Ishikawa (cell line): ENCODE measurements at regions not wholly inside any gene's neighbourhood (a gene's known extent, or its start where the extent isn't known, plus 50 kb on each side); places are given as distances from the start of the nearest gene placed in this dataset.

Source experiments
- CEBPB ChIP-seq: IDR thresholded peaks from 2 replicates; pipeline ENCODE4 v1.6.1; 2012
- CREB1 ChIP-seq: IDR thresholded peaks from 2 replicates; pipeline ENCODE4 v1.6.1; 2012; ENCODE audit warnings: low read depth
- EGR1 ChIP-seq: IDR thresholded peaks from 2 replicates; pipeline ENCODE4 v1.6.1; 2012
- NFIC ChIP-seq: IDR thresholded peaks from 2 replicates; pipeline ENCODE4 v1.6.1; 2012
- RAD21 ChIP-seq: IDR thresholded peaks from 2 replicates; pipeline ENCODE4 v1.6.1; 2012; ENCODE audit warnings: low read depth
- ZBTB7A ChIP-seq: IDR thresholded peaks from 2 replicates; pipeline ENCODE4 v1.6.1; 2012; ENCODE audit warnings: low read depth
- TF ChIP-seq, protein P1 (sequence below): IDR thresholded peaks from 2 replicates; pipeline ENCODE4 v1.6.1; 2012; ENCODE audit warnings: low read depth, mild to moderate bottlenecking

DNA sequence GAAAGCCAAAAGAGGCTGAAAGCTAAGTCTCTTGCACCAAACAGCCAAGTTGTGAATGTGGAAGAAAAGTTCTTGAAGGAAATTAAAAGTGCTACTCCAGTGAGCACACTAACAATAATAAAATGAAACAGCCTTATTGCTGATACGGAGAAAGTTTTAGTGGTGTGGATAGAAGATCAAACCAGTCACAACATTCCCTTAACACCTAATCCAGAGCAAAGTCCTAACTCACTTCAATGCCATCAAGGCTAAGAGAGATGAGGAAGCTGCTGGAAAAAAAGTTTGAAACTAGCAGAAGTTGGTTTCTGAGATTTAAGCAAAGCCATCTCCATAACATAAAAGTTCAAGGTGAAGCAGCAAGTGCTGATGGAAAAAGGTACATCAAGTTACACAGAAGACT, 288.8 kb upstream of the RARB start:
- TF ChIP-seq CEBPB (no peak), ZBTB7A (no peak), NFIC (no peak), CREB1 (no peak), EGR1 (no peak), RAD21 (no peak)
- TF ChIP-seq, protein P1, sequence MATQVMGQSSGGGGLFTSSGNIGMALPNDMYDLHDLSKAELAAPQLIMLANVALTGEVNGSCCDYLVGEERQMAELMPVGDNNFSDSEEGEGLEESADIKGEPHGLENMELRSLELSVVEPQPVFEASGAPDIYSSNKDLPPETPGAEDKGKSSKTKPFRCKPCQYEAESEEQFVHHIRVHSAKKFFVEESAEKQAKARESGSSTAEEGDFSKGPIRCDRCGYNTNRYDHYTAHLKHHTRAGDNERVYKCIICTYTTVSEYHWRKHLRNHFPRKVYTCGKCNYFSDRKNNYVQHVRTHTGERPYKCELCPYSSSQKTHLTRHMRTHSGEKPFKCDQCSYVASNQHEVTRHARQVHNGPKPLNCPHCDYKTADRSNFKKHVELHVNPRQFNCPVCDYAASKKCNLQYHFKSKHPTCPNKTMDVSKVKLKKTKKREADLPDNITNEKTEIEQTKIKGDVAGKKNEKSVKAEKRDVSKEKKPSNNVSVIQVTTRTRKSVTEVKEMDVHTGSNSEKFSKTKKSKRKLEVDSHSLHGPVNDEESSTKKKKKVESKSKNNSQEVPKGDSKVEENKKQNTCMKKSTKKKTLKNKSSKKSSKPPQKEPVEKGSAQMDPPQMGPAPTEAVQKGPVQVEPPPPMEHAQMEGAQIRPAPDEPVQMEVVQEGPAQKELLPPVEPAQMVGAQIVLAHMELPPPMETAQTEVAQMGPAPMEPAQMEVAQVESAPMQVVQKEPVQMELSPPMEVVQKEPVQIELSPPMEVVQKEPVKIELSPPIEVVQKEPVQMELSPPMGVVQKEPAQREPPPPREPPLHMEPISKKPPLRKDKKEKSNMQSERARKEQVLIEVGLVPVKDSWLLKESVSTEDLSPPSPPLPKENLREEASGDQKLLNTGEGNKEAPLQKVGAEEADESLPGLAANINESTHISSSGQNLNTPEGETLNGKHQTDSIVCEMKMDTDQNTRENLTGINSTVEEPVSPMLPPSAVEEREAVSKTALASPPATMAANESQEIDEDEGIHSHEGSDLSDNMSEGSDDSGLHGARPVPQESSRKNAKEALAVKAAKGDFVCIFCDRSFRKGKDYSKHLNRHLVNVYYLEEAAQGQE, result no peak
